ENCODE measurements at regions not wholly inside any gene's neighbourhood (a gene's known extent, or its start where the extent isn't known, plus 50 kb on each side); places are given as distances from the start of the nearest gene placed in this dataset.

DNA sequence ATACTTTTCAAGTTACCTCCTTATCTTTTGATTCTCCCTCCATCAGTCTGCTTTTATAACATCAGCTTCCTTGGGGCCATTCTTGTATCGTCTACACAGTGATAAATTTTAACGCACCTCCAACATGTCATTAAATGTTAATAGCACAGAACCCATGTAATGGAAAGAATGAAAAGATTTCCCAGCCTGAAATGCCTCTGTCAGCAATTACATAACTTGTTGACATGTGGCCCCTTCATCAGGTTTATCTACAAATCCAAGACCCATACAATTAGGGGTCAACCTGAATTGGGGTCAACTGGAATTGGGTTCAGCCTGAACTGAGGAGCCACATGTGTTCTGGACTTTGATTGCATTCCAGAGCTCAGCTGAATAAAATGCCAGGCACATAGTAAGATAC is 148.2 kb upstream of the KLF7 start:
- no peak overlapping the region for H3K4me2 ChIP-seq (ENCODE audit: insufficient read depth, low read length)
- H3K79me2 ChIP-seq (ENCODE audit: control insufficient read depth, insufficient read depth, low read length), result no peaks in the 10 kb centered on the region
- H3K4me1 ChIP-seq (replicated peaks in 1 of 2; ENCODE audit: control insufficient read depth in 2 of 2, insufficient read depth in 2 of 2, low read length in 2 of 2), result peaks cover 4 to 15% of the 10 kb centered on the region in 2 experiments; a peak in 4 of 5 replicates
- WGBS (ENCODE audit: insufficient coverage, low coverage, missing lambda C conversion rate), result 43% methylated on average over 2 of the region's 2 CpGs
- no peaks in the 10 kb centered on the region for H3K9me3 ChIP-seq (replicated peaks; ENCODE audit: control insufficient read depth, insufficient read depth, low read depth, low read length)
- no peak overlapping the region for H3K9ac ChIP-seq (ENCODE audit: insufficient read depth in 1 of 2, low read depth in 2 of 2, low read length in 2 of 2)
- no peaks in the 10 kb centered on the region for H3K9me1 ChIP-seq (ENCODE audit: control insufficient read depth, insufficient read depth, low read length)
- intact Hi-C loops (cut with micrococcal nuclease) (no loop called here), in situ Hi-C loops (cut with MboI) (no loop called here)
- H3K27ac ChIP-seq (ENCODE audit: extremely low read depth, low read depth, low read length), result no peak overlapping the region
- TF ChIP-seq MAFF (IDR thresholded peaks at IDR 0.05; ENCODE audit: low read length), result peak; percentile 30; the same call in 1 of the 2 replicates
- TF ChIP-seq ELK3 (CRISPR knock-in tag; IDR thresholded peaks at IDR 0.05), result no peak
- TF ChIP-seq ZNF316 (IDR thresholded peaks at IDR 0.05), result peak; percentile 47; the same call in 1 of the 2 replicates
- TF ChIP-seq C11orf30 (IDR thresholded peaks at IDR 0.05; ENCODE audit: low read depth), result peak; percentile 54
- TF ChIP-seq MAFG (tag; conservative IDR thresholded peaks at IDR 0.05), result peak; percentile 29; the same call in 1 of the 2 replicates
- TF ChIP-seq CBFA2T3 (IDR thresholded peaks at IDR 0.05), result no peak
- TF ChIP-seq CREM (IDR thresholded peaks at IDR 0.05; ENCODE audit: low read depth), result no peak
- TF ChIP-seq MAFK (IDR thresholded peaks at IDR 0.05; ENCODE audit: low read length), result peak; percentile 46; the same call in 1 of the 2 replicates
- FAIRE-seq, result no peak
- CTCF ChIA-PET (ENCODE audit: low intra/inter-chr PET ratio), result no interaction called here
- no peak overlapping the region for H2AFZ ChIP-seq (ENCODE audit: low read depth, low read length)
- ATAC-seq, result no peak
- POLR2A ChIA-PET, result interaction anchor here (1.8 kb wide), 1 partner anchor 11 kb away, joined by 4 read pairs; no protein-coding TSS in a partner anchor
- no peak overlapping the region for H3K4me3 ChIP-seq
- BruUV-seq (replicated peaks), result no TSS peak
- H3K36me3 ChIP-seq (ENCODE audit: control insufficient read depth, insufficient read depth, low read length), result no peaks in the 10 kb centered on the region
- no peak for DNase-seq (ENCODE audit: extremely low read depth in 1 of 4, low spot score in 3 of 4)
- no peaks in the 10 kb centered on the region for H4K20me1 ChIP-seq (replicated peaks; ENCODE audit: control insufficient read depth, insufficient read depth, low read length)
- H3K27me3 ChIP-seq (ENCODE audit: control insufficient read depth in 2 of 2, insufficient read depth in 2 of 2, low read length in 2 of 2), result no peaks in the 10 kb centered on the region

Data from K562 (cell line).